Peyer's patch (tissue), 4 donors: ENCODE measurements at regions not wholly inside any gene's neighbourhood (a gene's known extent, or its start where the extent isn't known, plus 50 kb on each side); places are given as distances from the start of the nearest gene placed in this dataset.
"Not testable (repeated sequence)": the region's sequence is repeated elsewhere in the genome, so short reads cannot be mapped to it uniquely, and the experiment has no call there.

Experiments
- DNase-seq, 3 donors: peaks; one replicate each; pipeline ENCODE4 v3.0.0-alpha.2; 2017 to 2019
- H3K27ac ChIP-seq, 4 donors: fragments of 200-600 bp; sonication (generic); one replicate each; pipeline ENCODE4 v1.5.1; 2016 to 2019
- H3K27me3 ChIP-seq, 2 donors: fragments of 200-600 bp; sonication (generic); one replicate each; pipeline ENCODE4 v1.5.1; 2019
- H3K36me3 ChIP-seq, 3 donors: fragments of 200-600 bp; sonication (generic); one replicate each; pipeline ENCODE4 v1.5.1; 2016 to 2019
- H3K4me1 ChIP-seq, 4 donors: fragments of 200-600 bp; sonication (generic); one replicate each; pipeline ENCODE4 v1.5.1; 2016 to 2019
- H3K4me3 ChIP-seq, 4 donors: fragments of 200-600 bp; sonication (generic); 1 replicate in 3 of 4; 2 replicates in 1 of 4; pipeline ENCODE4 v1.5.1; 2016 to 2019; ENCODE audit warnings: mild to moderate bottlenecking in 1 of 4
- H3K9me3 ChIP-seq, 4 donors: fragments of 200-600 bp; sonication (generic); one replicate each; pipeline ENCODE4 v1.5.1; 2016 to 2019; ENCODE audit warnings: mild to moderate bottlenecking in 1 of 4
- CTCF ChIP-seq, 6 experiments: fragments of 450-650 bp in 4 of 6; fragments of 200-600 bp in 2 of 6; sonication (generic) in 1 of 6; IDR thresholded peaks; one replicate each; pipeline ENCODE4 v1.5.1; 2017 to 2019; ENCODE audit warnings: antibody characterized with exemption in 6 of 6, mild to moderate bottlenecking in 3 of 6, moderate library complexity in 1 of 6
- POLR2A ChIP-seq, 2 donors: fragments of 450-650 bp; IDR thresholded peaks; one replicate each; pipeline ENCODE4 v1.5.1; 2017; ENCODE audit warnings: antibody characterized with exemption in 2 of 2, mild to moderate bottlenecking in 2 of 2, moderate library complexity in 2 of 2

GRCh38 chr15:29648415-29648814 lies 173.9 kb downstream of the TJP1 start:
- H3K9me3 ChIP-seq, H3K36me3 ChIP-seq, H3K4me1 ChIP-seq, H3K27ac ChIP-seq, DNase-seq, H3K4me3 ChIP-seq, H3K27me3 ChIP-seq: not testable (repeated sequence)

GRCh38 chr15:29645841-29646240 lies 176.4 kb downstream of the TJP1 start:
- Histone ChIP-seq H3K27ac (no peak overlapping the region), H3K9me3 (no peaks in the 10 kb centered on the region), H3K27me3 (no peaks in the 10 kb centered on the region), H3K4me1 (no peaks in the 10 kb centered on the region), H3K4me3 (no peak overlapping the region), H3K36me3 (no peaks in the 10 kb centered on the region)
- TF ChIP-seq POLR2A (IDR thresholded peaks at IDR 0.05) (no peak), CTCF (IDR thresholded peaks at IDR 0.05) (no peak)
- DNase-seq, result no peak

- not testable (repeated sequence) for H3K27me3 ChIP-seq, DNase-seq, H3K4me1 ChIP-seq, H3K9me3 ChIP-seq, H3K4me3 ChIP-seq, H3K27ac ChIP-seq, H3K36me3 ChIP-seq
These were observed 177.9 kb downstream of the TJP1 start for GRCh38 chr15:29644361-29644760.

- H3K27me3 ChIP-seq, result no peaks in the 10 kb centered on the region
- H3K9me3 ChIP-seq, result no peaks in the 10 kb centered on the region
- TF ChIP-seq CTCF (IDR thresholded peaks at IDR 0.05), result no peak
- TF ChIP-seq POLR2A (IDR thresholded peaks at IDR 0.05), result no peak
- H3K4me3 ChIP-seq, result no peak overlapping the region
- H3K36me3 ChIP-seq, result no peaks in the 10 kb centered on the region
- H3K27ac ChIP-seq, result no peak overlapping the region
- H3K4me1 ChIP-seq, result no peaks in the 10 kb centered on the region
- DNase-seq, result no peak
These were observed 183.5 kb downstream of the TJP1 start for GRCh38 chr15:29638781-29639180.

GRCh38 chr15:29638011-29638410 lies 184.3 kb downstream of the TJP1 start:
- no peak overlapping the region for H3K27ac ChIP-seq
- no peak for TF ChIP-seq POLR2A (IDR thresholded peaks at IDR 0.05)
- no peak for TF ChIP-seq CTCF (IDR thresholded peaks at IDR 0.05)
- no peaks in the 10 kb centered on the region for H3K9me3 ChIP-seq
- H3K36me3 ChIP-seq, result no peaks in the 10 kb centered on the region
- no peak overlapping the region for H3K4me3 ChIP-seq
- DNase-seq, result no peak
- H3K27me3 ChIP-seq, result no peaks in the 10 kb centered on the region
- H3K4me1 ChIP-seq, result no peaks in the 10 kb centered on the region

GRCh38 chr15:29637555-29637954 lies 184.7 kb downstream of the TJP1 start:
- TF ChIP-seq POLR2A (IDR thresholded peaks at IDR 0.05) (no peak), CTCF (IDR thresholded peaks at IDR 0.05) (no peak)
- Histone ChIP-seq H3K36me3 (no peaks in the 10 kb centered on the region), H3K27ac (no peak overlapping the region), H3K4me1 (no peaks in the 10 kb centered on the region), H3K9me3 (no peaks in the 10 kb centered on the region), H3K27me3 (no peaks in the 10 kb centered on the region), H3K4me3 (no peak overlapping the region)
- DNase-seq, result no peak

- Histone ChIP-seq H3K36me3 (no peaks in the 10 kb centered on the region), H3K4me1 (no peaks in the 10 kb centered on the region), H3K9me3 (no peaks in the 10 kb centered on the region), H3K27ac (no peak overlapping the region), H3K4me3 (no peak overlapping the region), H3K27me3 (no peaks in the 10 kb centered on the region)
- DNase-seq, result no peak
- TF ChIP-seq POLR2A (IDR thresholded peaks at IDR 0.05) (no peak), CTCF (IDR thresholded peaks at IDR 0.05) (no peak)
These were observed 185.3 kb downstream of the TJP1 start for GRCh38 chr15:29636921-29637320.
